HCT116 (cell line): ENCODE measurements at regions not wholly inside any gene's neighbourhood (a gene's known extent, or its start where the extent isn't known, plus 50 kb on each side); places are given as distances from the start of the nearest gene placed in this dataset.

Source experiments
- ATAC-seq: fragments of 200-7000 bp; cut with Tn5 transposase; 2 replicates; pipeline ENCODE4 v1.9.1; 2020; ENCODE audit warnings: mild to moderate bottlenecking, moderate library complexity
- BruUV-seq: library from RNA; stranded (reverse); fragments of 400-500 nt; replicated peaks from 2 replicates; lab custom pipeline; 2021; lab: Mats Ljungman, UMichigan
- CTCF ChIA-PET: fragments of 300-600 bp; sonication (Branson Sonifier 250); formaldehyde crosslinking; loops from one replicate; lab custom pipeline; 2021; ENCODE audit warnings: antibody characterized with exemption; lab: Charles Lee
- POLR2A ChIA-PET: fragments of 300-600, 350-600 bp; sonication (Branson Sonifier 250); formaldehyde crosslinking; loops from one replicate; lab custom pipeline; 2021; ENCODE audit warnings: antibody characterized with exemption; lab: Charles Lee
- RAD21 ChIA-PET, 2 experiments: fragments of 300-600 bp; sonication (Branson Sonifier 250); formaldehyde crosslinking; loops; one replicate each; lab custom pipeline; 2023; ENCODE audit warnings: low total read pairs in 2 of 2; ENCODE audit not compliant: uncharacterized antibody in 2 of 2, unreplicated experiment in 2 of 2, low non-redundant PET in 1 of 2; lab: Charles Lee
- DNase-seq: peaks from one replicate; pipeline ENCODE4 v3.0.0-alpha.2; 2010; ENCODE audit warnings: low read depth, low spot score
- H2AFZ ChIP-seq: fragments of 200-600 bp; shearing (Covaris generic), sonication (generic); 2 replicates; pipeline ENCODE4 v1.6.1; 2017; ENCODE audit warnings: low read depth, mixed run types, mixed read lengths, antibody characterized with exemption, low read length; ENCODE audit not compliant: poor library complexity, severe bottlenecking
- H3K27ac ChIP-seq: 2 replicates; pipeline ENCODE4 v1.5.1; 2012; ENCODE audit warnings: low read depth, low read length
- H3K27me3 ChIP-seq: fragments of 200-600 bp; sonication (generic); 2 replicates; pipeline ENCODE4 v1.6.1; 2016; ENCODE audit warnings: mixed run types, low read length, mixed read lengths; ENCODE audit not compliant: insufficient read depth
- H3K36me3 ChIP-seq, 2 experiments: fragments of 200-500 bp in 1 of 2; fragments of 200-600 bp in 1 of 2; sonication (Bioruptor generic) in 1 of 2; sonication (generic) in 1 of 2; 2 replicates each; pipeline versions ENCODE4 v1.5.1 to v1.6.1; 2014 to 2016; ENCODE audit warnings: low read length in 2 of 2, inconsistent platforms in 1 of 2, mixed read lengths in 1 of 2, mixed run types in 1 of 2; ENCODE audit not compliant: insufficient read depth in 2 of 2, control insufficient read depth in 1 of 2
- H3K4me1 ChIP-seq, 2 experiments: fragments of 200-600 bp in 1 of 2; sonication (generic) in 1 of 2; 2 replicates each; pipeline versions ENCODE4 v1.5.1 to v1.6.1; 2012 to 2017; ENCODE audit warnings: low read length in 2 of 2, inconsistent platforms in 1 of 2, mild to moderate bottlenecking in 1 of 2, mixed read lengths in 1 of 2, mixed run types in 1 of 2, moderate library complexity in 1 of 2; ENCODE audit not compliant: insufficient read depth in 2 of 2, control insufficient read depth in 1 of 2
- H3K4me2 ChIP-seq: fragments of 200-600 bp; sonication (generic); 2 replicates; pipeline ENCODE4 v1.6.1; 2017; ENCODE audit warnings: mixed run types, low read length, mixed read lengths
- H3K4me3 ChIP-seq, 2 experiments: fragments of 200-600 bp in 1 of 2; sonication (generic) in 1 of 2; replicated peaks in 1 of 2; 2 replicates each; pipeline ENCODE4 v1.5.1; 2011 to 2016; ENCODE audit warnings: low read length in 2 of 2, control low read depth in 1 of 2, low read depth in 1 of 2, mild to moderate bottlenecking in 1 of 2, mixed read lengths in 1 of 2, mixed run types in 1 of 2
- H3K79me2 ChIP-seq: fragments of 200-600 bp; sonication (generic); 2 replicates; pipeline ENCODE4 v1.6.1; 2017; ENCODE audit warnings: mild to moderate bottlenecking, mixed run types, low read length, moderate library complexity, mixed read lengths; ENCODE audit not compliant: insufficient read depth
- H3K9ac ChIP-seq: fragments of 200-600 bp; sonication (generic); 2 replicates; pipeline ENCODE4 v1.6.1; 2016; ENCODE audit warnings: low read length, mixed read lengths
- H3K9me2 ChIP-seq: fragments of 200-600 bp; sonication (generic), shearing (Covaris generic); 2 replicates; pipeline ENCODE4 v1.6.1; 2017; ENCODE audit warnings: mixed run types, mild to moderate bottlenecking, moderate library complexity; ENCODE audit not compliant: insufficient read depth
- H3K9me3 ChIP-seq, 2 experiments: fragments of 200-500 bp in 1 of 2; fragments of 200-600 bp in 1 of 2; sonication (Bioruptor generic) in 1 of 2; sonication (generic) in 1 of 2; 2 replicates each; pipeline ENCODE4 v1.6.1; 2014 to 2017; ENCODE audit warnings: low read length in 2 of 2, mixed read lengths in 2 of 2, inconsistent platforms in 1 of 2, low read depth in 1 of 2, mild to moderate bottlenecking in 1 of 2, mixed run types in 1 of 2, moderate library complexity in 1 of 2; ENCODE audit not compliant: control insufficient read depth in 1 of 2, insufficient read depth in 1 of 2
- H4K20me1 ChIP-seq: fragments of 200-600 bp; sonication (generic), shearing (Covaris generic); 2 replicates; pipeline ENCODE4 v1.6.1; 2017; ENCODE audit warnings: mixed run types, mild to moderate bottlenecking, moderate library complexity; ENCODE audit not compliant: insufficient read depth
- CBX3 ChIP-seq: IDR thresholded peaks from 2 replicates; pipeline ENCODE4 v1.6.1; 2012; ENCODE audit warnings: low read depth
- EGR1 ChIP-seq: IDR thresholded peaks from 2 replicates; pipeline ENCODE4 v1.6.1; 2012; ENCODE audit warnings: low read depth
- ELF1 ChIP-seq: IDR thresholded peaks from 2 replicates; pipeline ENCODE4 v1.6.1; 2012; ENCODE audit warnings: low read depth, borderline replicate concordance
- EZH2 ChIP-seq: fragments of 200-600 bp; sonication (generic); IDR thresholded peaks from 2 replicates; pipeline ENCODE4 v1.6.1; 2017; ENCODE audit warnings: antibody characterized with exemption, mixed run types
- EZH2phosphoT487 ChIP-seq: fragments of 200-600 bp; IDR thresholded peaks from 2 replicates; pipeline ENCODE4 v1.6.1; 2018; ENCODE audit warnings: antibody characterized with exemption, borderline replicate concordance
- FOSL1 ChIP-seq: IDR thresholded peaks from 2 replicates; pipeline ENCODE4 v1.6.1; 2012; ENCODE audit warnings: low read depth
- JUND ChIP-seq: IDR thresholded peaks from 2 replicates; pipeline ENCODE4 v1.6.1; 2012
- POLR2A ChIP-seq: IDR thresholded peaks from 2 replicates; pipeline ENCODE4 v1.7.0; 2011; ENCODE audit warnings: borderline replicate concordance; ENCODE audit not compliant: insufficient read depth, insufficient read length; ENCODE audit errors: extremely low read depth
- POLR2AphosphoS5 ChIP-seq: IDR thresholded peaks from 2 replicates; pipeline ENCODE4 v1.6.1; 2011; ENCODE audit warnings: mild to moderate bottlenecking, low read depth, low read length, moderate library complexity
- RAD21 ChIP-seq: IDR thresholded peaks from 2 replicates; pipeline ENCODE4 v1.6.1; 2012; ENCODE audit warnings: low read depth, mild to moderate bottlenecking
- SIN3A ChIP-seq: IDR thresholded peaks from 2 replicates; pipeline ENCODE4 v1.6.1; 2012; ENCODE audit warnings: low read depth
- SP1 ChIP-seq: IDR thresholded peaks from 2 replicates; pipeline ENCODE4 v1.6.1; 2012; ENCODE audit warnings: low read depth
- SRF ChIP-seq: IDR thresholded peaks from 2 replicates; pipeline ENCODE4 v1.6.1; 2012; ENCODE audit warnings: low read depth
- TCF7L2 ChIP-seq: IDR thresholded peaks from 2 replicates; pipeline ENCODE4 v1.7.0; 2011; ENCODE audit warnings: borderline replicate concordance, inconsistent platforms; ENCODE audit not compliant: insufficient read depth, insufficient read length; ENCODE audit errors: extremely low read depth
- YY1 ChIP-seq: IDR thresholded peaks from 2 replicates; pipeline ENCODE4 v1.6.1; 2011; ENCODE audit warnings: low read length, low read depth, moderate library complexity, mild to moderate bottlenecking; ENCODE audit not compliant: insufficient replicate concordance; ENCODE audit errors: extremely low read depth
- ZFX ChIP-seq: fragments of 450-650 bp; IDR thresholded peaks from 2 replicates; pipeline ENCODE4 v1.6.1; 2017
- ZNF274 ChIP-seq: fragments of 200-500 bp; sonication (Bioruptor generic); IDR thresholded peaks from 2 replicates; pipeline ENCODE4 v1.6.1; 2014; ENCODE audit warnings: mild to moderate bottlenecking, low read depth, low read length, inconsistent platforms
- intact Hi-C: fragments of 100-400 bp; cut with micrococcal nuclease; formaldehyde crosslinking; loops from 2 replicates; pipeline ENCODE4 v1.10.0; 2022
- TF ChIP-seq, protein P1 (sequence below): IDR thresholded peaks from 2 replicates; pipeline ENCODE4 v1.6.1; 2011; ENCODE audit warnings: mild to moderate bottlenecking, low read length, moderate library complexity; ENCODE audit not compliant: insufficient replicate concordance; ENCODE audit errors: extremely low read depth
- TF ChIP-seq, protein P2 (sequence below): IDR thresholded peaks from 2 replicates; pipeline ENCODE4 v1.6.1; 2012; ENCODE audit warnings: low read depth
- TF ChIP-seq, protein P3 (sequence below), 3 experiments: fragments of 200-600 bp in 1 of 3; sonication (generic) in 1 of 3; IDR thresholded peaks in 2 of 3; conservative IDR thresholded peaks in 1 of 3; 2 replicates each; pipeline ENCODE4 v1.5.1; 2012 to 2017; ENCODE audit warnings: low read depth in 2 of 3, low read length in 2 of 3, antibody characterized with exemption in 1 of 3, borderline replicate concordance in 1 of 3, control low read depth in 1 of 3, mild to moderate bottlenecking in 1 of 3, mixed read lengths in 1 of 3, mixed run types in 1 of 3, moderate library complexity in 1 of 3; ENCODE audit not compliant: insufficient read depth in 1 of 3

DNA sequence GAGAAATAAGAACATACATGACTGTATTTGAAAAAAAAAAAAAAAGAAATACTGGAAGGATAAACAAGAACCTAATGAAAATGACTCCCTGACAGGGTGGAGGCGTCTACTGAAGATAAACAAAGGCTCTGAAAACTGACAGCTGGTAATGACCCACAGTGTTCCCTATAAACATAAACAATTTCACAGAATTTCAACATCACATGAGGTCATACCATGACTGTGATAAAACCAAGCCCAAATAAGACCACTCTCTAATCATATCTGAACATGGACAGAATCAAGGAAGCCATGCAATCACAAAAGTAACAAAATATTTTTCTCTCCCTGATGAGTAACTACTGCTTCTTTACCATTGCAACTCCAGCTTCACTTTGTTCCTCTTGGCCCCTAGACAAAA is 159.3 kb downstream of the FAM124B start:
- POLR2A ChIA-PET: no interaction called here
- Histone ChIP-seq H3K27me3 (no peaks in the 10 kb centered on the region), H3K4me2 (no peak overlapping the region), H4K20me1 (no peaks in the 10 kb centered on the region), H3K36me3 (no peaks in the 10 kb centered on the region), H3K79me2 (no peaks in the 10 kb centered on the region), H3K9me3 (no peaks in the 10 kb centered on the region), H3K27ac (no peak overlapping the region), H3K4me3 (no peak overlapping the region), H3K4me1 (no peaks in the 10 kb centered on the region), H3K9ac (no peak overlapping the region), H2AFZ (no peak overlapping the region), H3K9me2 (no peaks in the 10 kb centered on the region)
- TF ChIP-seq, protein P1, sequence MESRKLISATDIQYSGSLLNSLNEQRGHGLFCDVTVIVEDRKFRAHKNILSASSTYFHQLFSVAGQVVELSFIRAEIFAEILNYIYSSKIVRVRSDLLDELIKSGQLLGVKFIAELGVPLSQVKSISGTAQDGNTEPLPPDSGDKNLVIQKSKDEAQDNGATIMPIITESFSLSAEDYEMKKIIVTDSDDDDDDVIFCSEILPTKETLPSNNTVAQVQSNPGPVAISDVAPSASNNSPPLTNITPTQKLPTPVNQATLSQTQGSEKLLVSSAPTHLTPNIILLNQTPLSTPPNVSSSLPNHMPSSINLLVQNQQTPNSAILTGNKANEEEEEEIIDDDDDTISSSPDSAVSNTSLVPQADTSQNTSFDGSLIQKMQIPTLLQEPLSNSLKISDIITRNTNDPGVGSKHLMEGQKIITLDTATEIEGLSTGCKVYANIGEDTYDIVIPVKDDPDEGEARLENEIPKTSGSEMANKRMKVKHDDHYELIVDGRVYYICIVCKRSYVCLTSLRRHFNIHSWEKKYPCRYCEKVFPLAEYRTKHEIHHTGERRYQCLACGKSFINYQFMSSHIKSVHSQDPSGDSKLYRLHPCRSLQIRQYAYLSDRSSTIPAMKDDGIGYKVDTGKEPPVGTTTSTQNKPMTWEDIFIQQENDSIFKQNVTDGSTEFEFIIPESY: no peak
- TF ChIP-seq SP1: no peak
- TF ChIP-seq EGR1: no peak
- TF ChIP-seq TCF7L2: no peak
- no peak for TF ChIP-seq ZFX
- no peak for TF ChIP-seq ELF1
- TF ChIP-seq, protein P2, sequence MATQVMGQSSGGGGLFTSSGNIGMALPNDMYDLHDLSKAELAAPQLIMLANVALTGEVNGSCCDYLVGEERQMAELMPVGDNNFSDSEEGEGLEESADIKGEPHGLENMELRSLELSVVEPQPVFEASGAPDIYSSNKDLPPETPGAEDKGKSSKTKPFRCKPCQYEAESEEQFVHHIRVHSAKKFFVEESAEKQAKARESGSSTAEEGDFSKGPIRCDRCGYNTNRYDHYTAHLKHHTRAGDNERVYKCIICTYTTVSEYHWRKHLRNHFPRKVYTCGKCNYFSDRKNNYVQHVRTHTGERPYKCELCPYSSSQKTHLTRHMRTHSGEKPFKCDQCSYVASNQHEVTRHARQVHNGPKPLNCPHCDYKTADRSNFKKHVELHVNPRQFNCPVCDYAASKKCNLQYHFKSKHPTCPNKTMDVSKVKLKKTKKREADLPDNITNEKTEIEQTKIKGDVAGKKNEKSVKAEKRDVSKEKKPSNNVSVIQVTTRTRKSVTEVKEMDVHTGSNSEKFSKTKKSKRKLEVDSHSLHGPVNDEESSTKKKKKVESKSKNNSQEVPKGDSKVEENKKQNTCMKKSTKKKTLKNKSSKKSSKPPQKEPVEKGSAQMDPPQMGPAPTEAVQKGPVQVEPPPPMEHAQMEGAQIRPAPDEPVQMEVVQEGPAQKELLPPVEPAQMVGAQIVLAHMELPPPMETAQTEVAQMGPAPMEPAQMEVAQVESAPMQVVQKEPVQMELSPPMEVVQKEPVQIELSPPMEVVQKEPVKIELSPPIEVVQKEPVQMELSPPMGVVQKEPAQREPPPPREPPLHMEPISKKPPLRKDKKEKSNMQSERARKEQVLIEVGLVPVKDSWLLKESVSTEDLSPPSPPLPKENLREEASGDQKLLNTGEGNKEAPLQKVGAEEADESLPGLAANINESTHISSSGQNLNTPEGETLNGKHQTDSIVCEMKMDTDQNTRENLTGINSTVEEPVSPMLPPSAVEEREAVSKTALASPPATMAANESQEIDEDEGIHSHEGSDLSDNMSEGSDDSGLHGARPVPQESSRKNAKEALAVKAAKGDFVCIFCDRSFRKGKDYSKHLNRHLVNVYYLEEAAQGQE: no peak
- no peak for TF ChIP-seq POLR2A
- TF ChIP-seq EZH2: no peak
- no peak for TF ChIP-seq JUND
- no peak for TF ChIP-seq SIN3A
- TF ChIP-seq RAD21: no peak
- TF ChIP-seq CBX3: no peak
- no peak for TF ChIP-seq YY1
- TF ChIP-seq, protein P3, sequence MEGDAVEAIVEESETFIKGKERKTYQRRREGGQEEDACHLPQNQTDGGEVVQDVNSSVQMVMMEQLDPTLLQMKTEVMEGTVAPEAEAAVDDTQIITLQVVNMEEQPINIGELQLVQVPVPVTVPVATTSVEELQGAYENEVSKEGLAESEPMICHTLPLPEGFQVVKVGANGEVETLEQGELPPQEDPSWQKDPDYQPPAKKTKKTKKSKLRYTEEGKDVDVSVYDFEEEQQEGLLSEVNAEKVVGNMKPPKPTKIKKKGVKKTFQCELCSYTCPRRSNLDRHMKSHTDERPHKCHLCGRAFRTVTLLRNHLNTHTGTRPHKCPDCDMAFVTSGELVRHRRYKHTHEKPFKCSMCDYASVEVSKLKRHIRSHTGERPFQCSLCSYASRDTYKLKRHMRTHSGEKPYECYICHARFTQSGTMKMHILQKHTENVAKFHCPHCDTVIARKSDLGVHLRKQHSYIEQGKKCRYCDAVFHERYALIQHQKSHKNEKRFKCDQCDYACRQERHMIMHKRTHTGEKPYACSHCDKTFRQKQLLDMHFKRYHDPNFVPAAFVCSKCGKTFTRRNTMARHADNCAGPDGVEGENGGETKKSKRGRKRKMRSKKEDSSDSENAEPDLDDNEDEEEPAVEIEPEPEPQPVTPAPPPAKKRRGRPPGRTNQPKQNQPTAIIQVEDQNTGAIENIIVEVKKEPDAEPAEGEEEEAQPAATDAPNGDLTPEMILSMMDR (IDR thresholded peaks at IDR 0.05 in 2 of 3, conservative IDR thresholded peaks at IDR 0.05 in 1 of 3; ENCODE audit: borderline replicate concordance in 1 of 3, insufficient read depth in 1 of 3, low read depth in 2 of 3, low read length in 2 of 3): no peak
- no peak for TF ChIP-seq POLR2AphosphoS5
- TF ChIP-seq SRF: no peak
- TF ChIP-seq ZNF274: no peak
- TF ChIP-seq FOSL1: no peak
- no peak for TF ChIP-seq EZH2phosphoT487
- RAD21 ChIA-PET: no interaction called here
- BruUV-seq: no TSS peak
- no peak for DNase-seq
- intact Hi-C loops: no loop called here
- CTCF ChIA-PET: no interaction called here
- no peak for ATAC-seq
